GM19023 (cell line): ENCODE measurements at regions not wholly inside any gene's neighbourhood (a gene's known extent, or its start where the extent isn't known, plus 50 kb on each side); places are given as distances from the start of the nearest gene placed in this dataset.

Experiments used
- ATAC-seq: cut with Tn5 transposase; IDR thresholded peaks from one replicate; pipeline ENCODE4 v1.9.1; 2021; ENCODE audit warnings: mild to moderate bottlenecking, moderate library complexity; ENCODE audit not compliant: unreplicated experiment

GRCh38 chr15:97525809-97526208 is 434.7 kb upstream of the ARRDC4 start:
- no peak for ATAC-seq

- ATAC-seq = no peak
Measured at GRCh38 chr15:97528238-97528637, 432.3 kb upstream of the ARRDC4 start.

GRCh38 chr15:97545799-97546198 is 414.7 kb upstream of the ARRDC4 start:
- ATAC-seq = no peak

GRCh38 chr15:97547381-97547780 is 413.1 kb upstream of the ARRDC4 start:
- no peak for ATAC-seq

- no peak for ATAC-seq
Measured at GRCh38 chr15:97561529-97561928, 399.0 kb upstream of the ARRDC4 start.

- no peak for ATAC-seq
Measured at GRCh38 chr15:97563516-97563915, 397.0 kb upstream of the ARRDC4 start.

- no peak for ATAC-seq
Measured at GRCh38 chr15:97566961-97567360, 393.5 kb upstream of the ARRDC4 start.

- ATAC-seq = no peak
Measured at GRCh38 chr15:97567411-97567810, 393.1 kb upstream of the ARRDC4 start.

- ATAC-seq = no peak
Measured at GRCh38 chr15:97576929-97577645, 383.4 kb upstream of the ARRDC4 start.

GRCh38 chr15:97585408-97585807 is 375.1 kb upstream of the ARRDC4 start:
- ATAC-seq = no peak

- no peak for ATAC-seq
Measured at GRCh38 chr15:97592778-97593177, 367.7 kb upstream of the ARRDC4 start.

GRCh38 chr15:97597801-97598200 is 362.7 kb upstream of the ARRDC4 start:
- no peak for ATAC-seq

- no peak for ATAC-seq
Measured at GRCh38 chr15:97598353-97598798, 362.1 kb upstream of the ARRDC4 start.

GRCh38 chr15:97600190-97600589 is 360.3 kb upstream of the ARRDC4 start:
- ATAC-seq = no peak

- no peak for ATAC-seq
Measured at GRCh38 chr15:97604677-97605076, 355.8 kb upstream of the ARRDC4 start.

GRCh38 chr15:97615114-97615513 is 345.4 kb upstream of the ARRDC4 start:
- ATAC-seq = no peak

GRCh38 chr15:97623091-97623661 is 337.3 kb upstream of the ARRDC4 start:
- ATAC-seq = no peak

GRCh38 chr15:97627634-97628033 is 332.9 kb upstream of the ARRDC4 start:
- ATAC-seq = no peak

- no peak for ATAC-seq
Measured at GRCh38 chr15:97645758-97646157, 314.7 kb upstream of the ARRDC4 start.

GRCh38 chr15:97648728-97649127 is 311.8 kb upstream of the ARRDC4 start:
- no peak for ATAC-seq

GRCh38 chr15:97652041-97652440 is 308.5 kb upstream of the ARRDC4 start:
- ATAC-seq = no peak

- ATAC-seq = no peak
Measured at GRCh38 chr15:97652700-97653167, 307.8 kb upstream of the ARRDC4 start.

GRCh38 chr15:97653896-97654295 is 306.6 kb upstream of the ARRDC4 start:
- ATAC-seq = no peak
